GM23338 (cell line): ENCODE measurements at regions not wholly inside any gene's neighbourhood (a gene's known extent, or its start where the extent isn't known, plus 50 kb on each side); places are given as distances from the start of the nearest gene placed in this dataset.

Experiments used
- ATAC-seq: fragments of 200-7000 bp; cut with Tn5 transposase; 3 replicates; pipeline ENCODE4 v1.9.1; 2020
- DNase-seq: peaks from one replicate; pipeline ENCODE4 v3.0.0-alpha.2; 2015; ENCODE audit warnings: low spot score
- H2AFZ ChIP-seq: fragments of 200-600 bp; sonication (generic); 2 replicates; pipeline ENCODE4 v1.8.0; 2016; ENCODE audit warnings: antibody characterized with exemption, mild to moderate bottlenecking, moderate library complexity
- H3F3A ChIP-seq: fragments of 200-600 bp; sonication (generic); replicated peaks from 2 replicates; pipeline ENCODE4 v1.8.0; 2017; ENCODE audit warnings: antibody characterized with exemption, mixed run types, low read depth
- H3K27ac ChIP-seq: fragments of 200-600 bp; sonication (generic); 2 replicates; pipeline ENCODE4 v1.6.1; 2016; ENCODE audit warnings: low read depth
- H3K27me3 ChIP-seq: fragments of 200-600 bp; sonication (generic); 2 replicates; pipeline ENCODE4 v1.8.0; 2016; ENCODE audit warnings: mild to moderate bottlenecking, mixed run types, moderate library complexity; ENCODE audit not compliant: insufficient read depth
- H3K36me3 ChIP-seq: fragments of 200-600 bp; sonication (generic); 2 replicates; pipeline ENCODE4 v1.8.0; 2016; ENCODE audit warnings: mild to moderate bottlenecking; ENCODE audit not compliant: insufficient read depth
- H3K4me1 ChIP-seq: fragments of 200-600 bp; sonication (generic); 2 replicates; pipeline ENCODE4 v1.8.0; 2016; ENCODE audit warnings: mild to moderate bottlenecking, moderate library complexity; ENCODE audit not compliant: insufficient read depth
- H3K4me2 ChIP-seq: fragments of 200-600 bp; sonication (generic); 2 replicates; pipeline ENCODE4 v1.7.1; 2017; ENCODE audit warnings: mixed run types
- H3K4me3 ChIP-seq: fragments of 200-600 bp; sonication (generic); 2 replicates; pipeline ENCODE4 v1.6.1; 2016; ENCODE audit warnings: mixed run types
- H3K79me2 ChIP-seq: fragments of 200-600 bp; sonication (generic); replicated peaks from 2 replicates; pipeline ENCODE4 v1.8.0; 2017; ENCODE audit warnings: mild to moderate bottlenecking; ENCODE audit not compliant: insufficient read depth
- H3K9me2 ChIP-seq: fragments of 200-600 bp; sonication (generic); 2 replicates; pipeline ENCODE4 v1.8.0; 2017; ENCODE audit not compliant: insufficient read depth
- H4K20me1 ChIP-seq: fragments of 200-600 bp; sonication (generic); replicated peaks from 2 replicates; pipeline ENCODE4 v1.8.0; 2017; ENCODE audit warnings: mild to moderate bottlenecking; ENCODE audit not compliant: insufficient read depth
- H3K27ac Mint-ChIP-seq: 2 replicates; pipeline ENCODE4 v1.8.0; 2020; ENCODE audit warnings: inconsistent platforms, mild to moderate bottlenecking, moderate library complexity, mixed read lengths
- H3K27me3 Mint-ChIP-seq: 3 replicates; pipeline ENCODE4 v1.8.0; 2022; ENCODE audit warnings: low read depth, mild to moderate bottlenecking, moderate library complexity, mixed read lengths, inconsistent platforms; ENCODE audit not compliant: insufficient read depth, poor library complexity
- H3K36me3 Mint-ChIP-seq: 3 replicates; pipeline ENCODE4 v1.8.0; 2021; ENCODE audit warnings: low read depth, mild to moderate bottlenecking, inconsistent platforms, moderate library complexity, mixed read lengths
- H3K4me1 Mint-ChIP-seq: 3 replicates; pipeline ENCODE4 v1.8.0; 2020; ENCODE audit warnings: mild to moderate bottlenecking, inconsistent platforms, mixed read lengths
- H3K4me3 Mint-ChIP-seq: 3 replicates; pipeline ENCODE4 v1.8.0; 2021; ENCODE audit warnings: moderate library complexity, mild to moderate bottlenecking, inconsistent platforms, mixed read lengths
- H3K9me3 Mint-ChIP-seq: 3 replicates; pipeline ENCODE4 v1.8.0; 2020; ENCODE audit warnings: moderate library complexity, mild to moderate bottlenecking, inconsistent platforms, mixed read lengths
- CREB1 ChIP-seq: fragments of 250-450 bp; sonication (Bioruptor Pico); IDR thresholded peaks from 2 replicates; pipeline ENCODE4 v1.5.0; 2020; ENCODE audit warnings: low read depth, mild to moderate bottlenecking, moderate library complexity
- EZH2 ChIP-seq: fragments of 200-600 bp; sonication (generic); IDR thresholded peaks from one replicate; pipeline ENCODE4 v1.8.0; 2017; ENCODE audit warnings: antibody characterized with exemption, mild to moderate bottlenecking, low read depth; ENCODE audit not compliant: unreplicated experiment
- EZH2phosphoT487 ChIP-seq: fragments of 200-600 bp; sonication (generic); IDR thresholded peaks from one replicate; pipeline ENCODE4 v1.8.1; 2018; ENCODE audit warnings: antibody characterized with exemption; ENCODE audit not compliant: unreplicated experiment
- JUNB ChIP-seq: IDR thresholded peaks from one replicate; pipeline ENCODE4 v1.6.1; 2016; ENCODE audit warnings: antibody characterized with exemption; ENCODE audit not compliant: unreplicated experiment
- NANOG ChIP-seq: IDR thresholded peaks from 2 replicates; pipeline ENCODE4 v1.6.1; 2016; ENCODE audit warnings: antibody characterized with exemption, borderline replicate concordance
- POLR2AphosphoS5 ChIP-seq: IDR thresholded peaks from 2 replicates; pipeline ENCODE4 v1.6.1; 2016; ENCODE audit warnings: antibody characterized with exemption, low read depth
- STAT1 ChIP-seq: IDR thresholded peaks from one replicate; pipeline ENCODE4 v1.6.1; 2016; ENCODE audit warnings: antibody characterized with exemption; ENCODE audit not compliant: unreplicated experiment
- ZNF114 ChIP-seq: fragments of 250-450 bp; sonication (Bioruptor Pico); IDR thresholded peaks from 2 replicates; pipeline ENCODE4 v1.5.0; 2020; ENCODE audit warnings: mild to moderate bottlenecking, moderate library complexity
- ZNF331 ChIP-seq: fragments of 250-450 bp; sonication (Bioruptor Pico); IDR thresholded peaks from 2 replicates; pipeline ENCODE4 v1.5.0; 2020; ENCODE audit warnings: low read depth, mild to moderate bottlenecking, moderate library complexity
- TF ChIP-seq, protein P1 (sequence below): IDR thresholded peaks from 2 replicates; pipeline ENCODE4 v1.6.1; 2016; ENCODE audit warnings: antibody characterized with exemption
- TF ChIP-seq, protein P2 (sequence below), 2 experiments: fragments of 200-600 bp in 1 of 2; sonication (generic) in 1 of 2; conservative IDR thresholded peaks; 2 replicates each; pipeline versions ENCODE4 v1.5.1 to v1.6.1; 2016 to 2017; ENCODE audit warnings: antibody characterized with exemption in 2 of 2, low read depth in 2 of 2, mild to moderate bottlenecking in 2 of 2, moderate library complexity in 1 of 2

- TF ChIP-seq ZNF114 (CRISPR knock-in tag), result no peak
- TF ChIP-seq POLR2AphosphoS5, result no peak
- TF ChIP-seq STAT1, result no peak
- TF ChIP-seq, protein P1, sequence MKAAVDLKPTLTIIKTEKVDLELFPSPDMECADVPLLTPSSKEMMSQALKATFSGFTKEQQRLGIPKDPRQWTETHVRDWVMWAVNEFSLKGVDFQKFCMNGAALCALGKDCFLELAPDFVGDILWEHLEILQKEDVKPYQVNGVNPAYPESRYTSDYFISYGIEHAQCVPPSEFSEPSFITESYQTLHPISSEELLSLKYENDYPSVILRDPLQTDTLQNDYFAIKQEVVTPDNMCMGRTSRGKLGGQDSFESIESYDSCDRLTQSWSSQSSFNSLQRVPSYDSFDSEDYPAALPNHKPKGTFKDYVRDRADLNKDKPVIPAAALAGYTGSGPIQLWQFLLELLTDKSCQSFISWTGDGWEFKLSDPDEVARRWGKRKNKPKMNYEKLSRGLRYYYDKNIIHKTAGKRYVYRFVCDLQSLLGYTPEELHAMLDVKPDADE, result no peak
- TF ChIP-seq EZH2, result no peak
- no peak for TF ChIP-seq NANOG
- TF ChIP-seq, protein P2, sequence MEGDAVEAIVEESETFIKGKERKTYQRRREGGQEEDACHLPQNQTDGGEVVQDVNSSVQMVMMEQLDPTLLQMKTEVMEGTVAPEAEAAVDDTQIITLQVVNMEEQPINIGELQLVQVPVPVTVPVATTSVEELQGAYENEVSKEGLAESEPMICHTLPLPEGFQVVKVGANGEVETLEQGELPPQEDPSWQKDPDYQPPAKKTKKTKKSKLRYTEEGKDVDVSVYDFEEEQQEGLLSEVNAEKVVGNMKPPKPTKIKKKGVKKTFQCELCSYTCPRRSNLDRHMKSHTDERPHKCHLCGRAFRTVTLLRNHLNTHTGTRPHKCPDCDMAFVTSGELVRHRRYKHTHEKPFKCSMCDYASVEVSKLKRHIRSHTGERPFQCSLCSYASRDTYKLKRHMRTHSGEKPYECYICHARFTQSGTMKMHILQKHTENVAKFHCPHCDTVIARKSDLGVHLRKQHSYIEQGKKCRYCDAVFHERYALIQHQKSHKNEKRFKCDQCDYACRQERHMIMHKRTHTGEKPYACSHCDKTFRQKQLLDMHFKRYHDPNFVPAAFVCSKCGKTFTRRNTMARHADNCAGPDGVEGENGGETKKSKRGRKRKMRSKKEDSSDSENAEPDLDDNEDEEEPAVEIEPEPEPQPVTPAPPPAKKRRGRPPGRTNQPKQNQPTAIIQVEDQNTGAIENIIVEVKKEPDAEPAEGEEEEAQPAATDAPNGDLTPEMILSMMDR (conservative IDR thresholded peaks at IDR 0.05; ENCODE audit: low read depth in 2 of 2), result no peak
These were observed 129.8 kb downstream of the DLEU7 start (continued) for GRCh38 chr13:50713523-50714248.

- Mint-ChIP-seq H3K9me3 (no peaks in the 10 kb centered on the region), H3K27me3 (peaks cover 2% of the 10 kb centered on the region), H3K4me3 (no peak overlapping the region), H3K36me3 (no peaks in the 10 kb centered on the region), H3K27ac (no peak overlapping the region), H3K4me1 (no peaks in the 10 kb centered on the region; the same call in 2 of the 3 replicates)
- Histone ChIP-seq H2AFZ (no peak overlapping the region), H3K27ac (no peak overlapping the region), H3K4me2 (no peak overlapping the region), H3K9me2 (peaks cover 3% of the 10 kb centered on the region; the same call in 1 of the 2 replicates), H3K36me3 (no peaks in the 10 kb centered on the region), H3K79me2 (no peaks in the 10 kb centered on the region), H4K20me1 (no peaks in the 10 kb centered on the region), H3K4me3 (no peak overlapping the region), H3K27me3 (no peaks in the 10 kb centered on the region), H3F3A (no peaks in the 10 kb centered on the region), H3K4me1 (no peaks in the 10 kb centered on the region)
- no peak for DNase-seq
- ATAC-seq, result no peak
- TF ChIP-seq, protein P1, result no peak
- no peak for TF ChIP-seq JUNB
- no peak for TF ChIP-seq CREB1
- TF ChIP-seq NANOG, result no peak
- TF ChIP-seq STAT1, result no peak
- no peak for TF ChIP-seq EZH2phosphoT487
- no peak for TF ChIP-seq POLR2AphosphoS5
- TF ChIP-seq EZH2, result no peak
- TF ChIP-seq ZNF114 (CRISPR knock-in tag), result no peak
- TF ChIP-seq, protein P2 (conservative IDR thresholded peaks at IDR 0.05; ENCODE audit: low read depth in 2 of 2), result no peak
- TF ChIP-seq ZNF331 (CRISPR knock-in tag), result no peak
These were observed 128.6 kb downstream of the DLEU7 start for GRCh38 chr13:50714891-50715290.
